H9 (cell line): ENCODE measurements at regions not wholly inside any gene's neighbourhood (a gene's known extent, or its start where the extent isn't known, plus 50 kb on each side); places are given as distances from the start of the nearest gene placed in this dataset.

Experiments
- DNase-seq: peaks from one replicate; pipeline ENCODE4 v3.0.0-alpha.2; 2017
- H2AFZ ChIP-seq: one replicate; pipeline ENCODE4 v1.6.1; 2013; ENCODE audit warnings: mild to moderate bottlenecking, low read length, control low read depth, moderate library complexity
- H2AK5ac ChIP-seq: 2 replicates; pipeline ENCODE4 v1.6.1; 2013; ENCODE audit warnings: low read length, control low read depth, mixed read lengths; ENCODE audit not compliant: insufficient read length
- H2BK120ac ChIP-seq: one replicate; pipeline ENCODE4 v1.6.1; 2013; ENCODE audit warnings: low read depth, mild to moderate bottlenecking, low read length, control low read depth, inconsistent platforms; ENCODE audit not compliant: poor library complexity, severe bottlenecking
- H2BK12ac ChIP-seq: 2 replicates; pipeline ENCODE4 v1.6.1; 2013; ENCODE audit warnings: low read length, control low read depth, mixed read lengths, low read depth; ENCODE audit not compliant: insufficient read length
- H2BK15ac ChIP-seq: 2 replicates; pipeline ENCODE4 v1.6.1; 2013; ENCODE audit warnings: low read depth, low read length, control low read depth
- H2BK20ac ChIP-seq: one replicate; pipeline ENCODE4 v1.6.1; 2013; ENCODE audit warnings: low read depth, mild to moderate bottlenecking, low read length, control low read depth, inconsistent platforms; ENCODE audit not compliant: poor library complexity, severe bottlenecking
- H2BK5ac ChIP-seq: 2 replicates; pipeline ENCODE4 v1.6.1; 2013; ENCODE audit warnings: low read length, control low read depth, mixed read lengths; ENCODE audit not compliant: insufficient read length
- H3K14ac ChIP-seq: 2 replicates; pipeline ENCODE4 v1.6.1; 2013; ENCODE audit warnings: low read length, control low read depth; ENCODE audit not compliant: insufficient read depth
- H3K18ac ChIP-seq: 2 replicates; pipeline ENCODE4 v1.6.1; 2013; ENCODE audit warnings: low read depth, mild to moderate bottlenecking, mixed read lengths, low read length, control low read depth; ENCODE audit not compliant: insufficient read length
- H3K23ac ChIP-seq: 2 replicates; pipeline ENCODE4 v1.6.1; 2013; ENCODE audit warnings: low read length, control low read depth, mixed read lengths, low read depth; ENCODE audit not compliant: insufficient read length
- H3K23me2 ChIP-seq: 2 replicates; pipeline ENCODE4 v1.6.1; 2013; ENCODE audit warnings: low read depth, mild to moderate bottlenecking, mixed read lengths, low read length, control low read depth; ENCODE audit not compliant: insufficient read length, poor library complexity, severe bottlenecking
- H3K27ac ChIP-seq: 2 replicates; pipeline ENCODE4 v1.5.1; 2013; ENCODE audit warnings: low read length, control low read depth, mixed read lengths, low read depth; ENCODE audit not compliant: insufficient read length
- H3K27me3 ChIP-seq: 2 replicates; pipeline ENCODE4 v1.6.1; 2013; ENCODE audit warnings: low read length, control low read depth, inconsistent platforms; ENCODE audit not compliant: insufficient read depth
- H3K4ac ChIP-seq: 2 replicates; pipeline ENCODE4 v1.6.1; 2013; ENCODE audit warnings: low read depth, mild to moderate bottlenecking, control low read depth, inconsistent platforms, low read length, moderate library complexity
- H3K4me1 ChIP-seq: 2 replicates; pipeline ENCODE4 v1.6.1; 2013; ENCODE audit warnings: low read length, control low read depth, inconsistent platforms; ENCODE audit not compliant: insufficient read depth
- H3K4me2 ChIP-seq: 2 replicates; pipeline ENCODE4 v1.6.1; 2013; ENCODE audit warnings: low read length, control low read depth, mixed read lengths; ENCODE audit not compliant: insufficient read length, insufficient read depth
- H3K56ac ChIP-seq: 2 replicates; pipeline ENCODE4 v1.6.1; 2013; ENCODE audit warnings: low read depth, mild to moderate bottlenecking, mixed read lengths, low read length, control low read depth; ENCODE audit not compliant: insufficient read length
- H3K79me1 ChIP-seq: 2 replicates; pipeline ENCODE4 v1.6.1; 2013; ENCODE audit warnings: low read depth, mild to moderate bottlenecking, moderate library complexity, low read length, control low read depth, inconsistent platforms; ENCODE audit not compliant: insufficient read depth, poor library complexity, severe bottlenecking
- H3K79me2 ChIP-seq: 2 replicates; pipeline ENCODE4 v1.6.1; 2013; ENCODE audit warnings: low read length, control low read depth, inconsistent platforms; ENCODE audit not compliant: insufficient read depth
- H3K9ac ChIP-seq: 2 replicates; pipeline ENCODE4 v1.6.1; 2013; ENCODE audit warnings: low read length, control low read depth, mixed read lengths; ENCODE audit not compliant: insufficient read length; ENCODE audit errors: extremely low read depth
- H3K9me3 ChIP-seq: one replicate; pipeline ENCODE4 v1.6.1; 2013; ENCODE audit warnings: low read depth, low read length, inconsistent platforms; ENCODE audit not compliant: control insufficient read depth
- H3T11ph ChIP-seq: one replicate; pipeline ENCODE4 v1.6.1; 2013; ENCODE audit warnings: mild to moderate bottlenecking, low read length, control low read depth, inconsistent platforms
- H4K20me1 ChIP-seq: one replicate; pipeline ENCODE4 v1.6.1; 2013; ENCODE audit not compliant: control insufficient read depth, insufficient read length, insufficient read depth
- H4K5ac ChIP-seq: 2 replicates; pipeline ENCODE4 v1.6.1; 2013; ENCODE audit warnings: low read depth, mild to moderate bottlenecking, mixed read lengths, low read length, control low read depth; ENCODE audit not compliant: insufficient read length
- H4K8ac ChIP-seq: replicated peaks from 2 replicates; pipeline ENCODE4 v1.6.1; 2013; ENCODE audit warnings: low read length, control low read depth, mixed read lengths, low read depth; ENCODE audit not compliant: insufficient read length
- H4K91ac ChIP-seq: 2 replicates; pipeline ENCODE4 v1.6.1; 2013; ENCODE audit warnings: low read depth, mild to moderate bottlenecking, moderate library complexity, mixed read lengths, low read length, control low read depth; ENCODE audit not compliant: insufficient read length
- H3K27ac Mint-ChIP-seq, 3 experiments: 2 replicates in 2 of 3; 3 replicates in 1 of 3; pipeline ENCODE4 v1.8.0; 2020 to 2021; ENCODE audit warnings: mixed read lengths in 3 of 3, mild to moderate bottlenecking in 1 of 3, moderate library complexity in 1 of 3
- H3K27me3 Mint-ChIP-seq: 2 replicates; pipeline ENCODE4 v1.8.0; 2021; ENCODE audit warnings: low read depth, mild to moderate bottlenecking, moderate library complexity, mixed read lengths
- H3K36me3 Mint-ChIP-seq, 3 experiments: 2 replicates in 2 of 3; 3 replicates in 1 of 3; pipeline ENCODE4 v1.8.0; 2020 to 2021; ENCODE audit warnings: low read depth in 3 of 3, mixed read lengths in 3 of 3; ENCODE audit not compliant: insufficient read depth in 1 of 3
- H3K4me1 Mint-ChIP-seq, 2 experiments: 2 replicates each; pipeline ENCODE4 v1.8.0; 2020; ENCODE audit warnings: mixed read lengths in 2 of 2
- H3K4me3 Mint-ChIP-seq, 2 experiments: 2 replicates in 1 of 2; 3 replicates in 1 of 2; pipeline ENCODE4 v1.8.0; 2020 to 2021; ENCODE audit warnings: mild to moderate bottlenecking in 2 of 2, mixed read lengths in 2 of 2, moderate library complexity in 1 of 2
- H3K9me3 Mint-ChIP-seq, 2 experiments: 2 replicates in 1 of 2; 3 replicates in 1 of 2; pipeline ENCODE4 v1.8.0; 2020; ENCODE audit warnings: mild to moderate bottlenecking in 2 of 2, mixed read lengths in 2 of 2, moderate library complexity in 1 of 2
- CTCF ChIP-seq: fragments of 200-600 bp; sonication (generic); conservative IDR thresholded peaks from 3 replicates; pipeline ENCODE4 v1.8.0; 2021; ENCODE audit warnings: antibody characterized with exemption, mild to moderate bottlenecking
- WGBS: extraction: QIAGEN DNeasy Blood & Tissue Kit; methylation state at CpG from one replicate; pipeline ENCODE4 v1.1.7; 2013; ENCODE audit warnings: missing lambda C conversion rate, low lambda C conversion rate, mixed read lengths; ENCODE audit not compliant: insufficient read length; ENCODE audit errors: extremely low coverage; 5-methylcytosine and 5-hydroxymethylcytosine counted together

- H4K5ac ChIP-seq, result no peak overlapping the region
- no peaks in the 10 kb centered on the region for H4K20me1 ChIP-seq
- Mint-ChIP-seq H3K4me3 (no peak overlapping the region), H3K9me3 (peaks cover 0 to 3% of the 10 kb centered on the region in 2 experiments; a peak in 2 of 5 replicates), H3K36me3 (peaks cover 2 to 5% (median 4%) of the 10 kb centered on the region in 3 experiments; a peak in 2 of 7 replicates), H3K27ac (no peak overlapping the region), H3K27me3 (peaks cover 13% of the 10 kb centered on the region), H3K4me1 (peaks cover 6 to 7% of the 10 kb centered on the region in 2 experiments)
- H2BK5ac ChIP-seq, result no peak overlapping the region
- no peak overlapping the region for H3T11ph ChIP-seq
- no peak overlapping the region for H3K9ac ChIP-seq
- H2AK5ac ChIP-seq, result no peak overlapping the region
- no peak overlapping the region for H4K8ac ChIP-seq
- H2BK12ac ChIP-seq, result no peak overlapping the region
- no peak for TF ChIP-seq CTCF
- no peak overlapping the region for H3K56ac ChIP-seq
- H2BK120ac ChIP-seq, result no peak overlapping the region
- no peak overlapping the region for H2BK20ac ChIP-seq
- no peaks in the 10 kb centered on the region for H3K79me2 ChIP-seq
- H3K23ac ChIP-seq, result no peak overlapping the region
- H3K4me1 ChIP-seq, result no peaks in the 10 kb centered on the region
- no peak overlapping the region for H3K27ac ChIP-seq
- no peak overlapping the region for H3K14ac ChIP-seq
- no peaks in the 10 kb centered on the region for H3K23me2 ChIP-seq
- no peak overlapping the region for H2AFZ ChIP-seq
- H3K79me1 ChIP-seq, result no peaks in the 10 kb centered on the region
- no peak overlapping the region for H3K4me2 ChIP-seq
- H3K18ac ChIP-seq, result no peak overlapping the region
- H2BK15ac ChIP-seq, result no peak overlapping the region
- no peak for DNase-seq
- H3K4ac ChIP-seq, result no peak overlapping the region
- no peak overlapping the region for H4K91ac ChIP-seq
- WGBS, result no CpG with 5 or more reads among the region's 13 CpGs
- no peaks in the 10 kb centered on the region; the same call in 1 of the 2 replicates for H3K27me3 ChIP-seq
- H3K9me3 ChIP-seq, result no peaks in the 10 kb centered on the region
Observed at GRCh38 chr17:17414341-17414805, 62.4 kb upstream of the MED9 start.
